ENCODE measurements at regions not wholly inside any gene's neighbourhood (a gene's known extent, or its start where the extent isn't known, plus 50 kb on each side); places are given as distances from the start of the nearest gene placed in this dataset.

DNA sequence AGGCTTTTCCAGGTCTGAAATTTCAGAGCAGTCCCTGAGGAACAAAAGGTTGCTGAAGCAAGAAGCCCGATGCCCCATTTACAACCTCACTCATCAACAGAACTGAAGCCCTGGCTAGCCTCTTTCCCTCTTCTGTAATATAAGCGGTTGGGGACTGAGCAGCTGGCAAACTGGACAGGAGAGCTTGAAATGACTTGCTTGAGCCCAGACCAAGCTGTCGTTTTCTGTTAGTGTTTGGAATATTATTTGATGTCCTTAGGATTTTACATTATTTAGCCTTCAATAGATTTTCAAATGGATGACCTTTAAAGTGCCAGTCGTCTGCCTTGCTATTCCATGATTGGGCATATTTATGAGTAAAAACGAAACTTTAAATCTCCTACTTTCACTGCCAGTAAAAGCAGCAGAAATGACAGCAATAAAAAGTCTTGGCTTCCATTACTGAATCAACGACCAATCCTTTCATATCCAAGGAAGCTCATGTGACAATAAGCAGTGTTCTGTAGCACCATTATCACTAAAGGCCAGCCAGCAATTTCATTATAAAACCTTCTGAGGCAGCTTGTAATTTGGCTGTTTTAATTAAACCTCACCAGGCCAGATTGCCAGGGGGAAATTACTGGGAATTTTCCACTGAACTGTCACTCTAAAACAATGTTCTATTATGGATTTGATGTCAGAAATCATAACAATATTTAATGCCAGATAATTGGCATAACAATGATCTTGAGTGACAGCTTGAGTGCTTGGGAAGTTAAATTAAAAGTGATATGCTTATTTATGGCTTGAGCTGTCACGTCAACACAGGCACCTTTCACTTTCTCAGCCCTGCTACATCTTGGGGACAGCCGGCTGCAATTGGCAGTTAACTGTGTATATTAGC lies 85.9 kb downstream of the LSMEM1 start:
- TF ChIP-seq, protein P1, sequence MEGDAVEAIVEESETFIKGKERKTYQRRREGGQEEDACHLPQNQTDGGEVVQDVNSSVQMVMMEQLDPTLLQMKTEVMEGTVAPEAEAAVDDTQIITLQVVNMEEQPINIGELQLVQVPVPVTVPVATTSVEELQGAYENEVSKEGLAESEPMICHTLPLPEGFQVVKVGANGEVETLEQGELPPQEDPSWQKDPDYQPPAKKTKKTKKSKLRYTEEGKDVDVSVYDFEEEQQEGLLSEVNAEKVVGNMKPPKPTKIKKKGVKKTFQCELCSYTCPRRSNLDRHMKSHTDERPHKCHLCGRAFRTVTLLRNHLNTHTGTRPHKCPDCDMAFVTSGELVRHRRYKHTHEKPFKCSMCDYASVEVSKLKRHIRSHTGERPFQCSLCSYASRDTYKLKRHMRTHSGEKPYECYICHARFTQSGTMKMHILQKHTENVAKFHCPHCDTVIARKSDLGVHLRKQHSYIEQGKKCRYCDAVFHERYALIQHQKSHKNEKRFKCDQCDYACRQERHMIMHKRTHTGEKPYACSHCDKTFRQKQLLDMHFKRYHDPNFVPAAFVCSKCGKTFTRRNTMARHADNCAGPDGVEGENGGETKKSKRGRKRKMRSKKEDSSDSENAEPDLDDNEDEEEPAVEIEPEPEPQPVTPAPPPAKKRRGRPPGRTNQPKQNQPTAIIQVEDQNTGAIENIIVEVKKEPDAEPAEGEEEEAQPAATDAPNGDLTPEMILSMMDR (IDR thresholded peaks at IDR 0.05), result no peak
- TF ChIP-seq POLR2AphosphoS5 (IDR thresholded peaks at IDR 0.05) (peak; percentile 57), POLR2A (IDR thresholded peaks at IDR 0.05) (no peak)

Data from prostate gland (tissue), 2 donors.